ENCODE measurements at regions not wholly inside any gene's neighbourhood (a gene's known extent, or its start where the extent isn't known, plus 50 kb on each side); places are given as distances from the start of the nearest gene placed in this dataset.

DNA sequence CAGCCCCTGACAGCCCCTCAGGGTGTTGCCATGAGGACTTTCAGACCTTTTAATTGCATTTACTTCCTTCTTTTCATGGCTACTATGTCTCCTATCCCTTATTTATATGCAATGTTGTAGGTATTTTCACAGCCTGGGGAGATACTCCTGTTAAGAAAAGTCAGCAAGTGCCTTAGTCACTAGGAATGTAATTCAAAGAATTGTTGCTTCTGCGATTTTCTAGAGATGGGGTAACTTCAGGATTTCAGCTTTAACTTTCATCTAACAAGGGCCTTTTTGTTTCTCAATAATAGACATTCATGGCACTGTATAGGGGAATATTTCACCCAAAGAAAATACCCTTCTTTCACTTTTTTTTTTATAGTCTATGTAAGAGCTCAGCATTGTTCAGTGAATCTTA, 533.3 kb upstream of the MIS18BP1 start:
- H2AFZ ChIP-seq, result no peak overlapping the region
- H3K36me3 Mint-ChIP-seq (ENCODE audit: low read depth), result peaks cover 51% of the 10 kb centered on the region
- no peaks in the 10 kb centered on the region for H3K27me3 Mint-ChIP-seq (ENCODE audit: insufficient read depth, low read depth, poor library complexity)
- no peaks in the 10 kb centered on the region for H3K4me1 ChIP-seq (ENCODE audit: insufficient read depth)
- H3K27ac Mint-ChIP-seq, result no peak overlapping the region
- no peaks in the 10 kb centered on the region for H3K79me2 ChIP-seq (replicated peaks; ENCODE audit: insufficient read depth)
- H3K9me3 Mint-ChIP-seq, result peaks cover 74% of the 10 kb centered on the region
- no peaks in the 10 kb centered on the region for H3K4me1 Mint-ChIP-seq
- no peaks in the 10 kb centered on the region for H3K27me3 ChIP-seq (ENCODE audit: insufficient read depth)
- ATAC-seq, result no peak
- TF ChIP-seq EZH2 (IDR thresholded peaks at IDR 0.05; ENCODE audit: low read depth, unreplicated experiment), result no peak
- TF ChIP-seq ZNF114 (CRISPR knock-in tag; IDR thresholded peaks at IDR 0.05), result no peak
- no peak for TF ChIP-seq EZH2phosphoT487 (IDR thresholded peaks at IDR 0.05; ENCODE audit: unreplicated experiment)
- TF ChIP-seq CREB1 (CRISPR knock-in tag; IDR thresholded peaks at IDR 0.05; ENCODE audit: low read depth), result no peak
- no peak for TF ChIP-seq STAT1 (IDR thresholded peaks at IDR 0.05; ENCODE audit: unreplicated experiment)
- TF ChIP-seq ZNF331 (CRISPR knock-in tag; IDR thresholded peaks at IDR 0.05; ENCODE audit: low read depth), result no peak
- TF ChIP-seq, protein P1, sequence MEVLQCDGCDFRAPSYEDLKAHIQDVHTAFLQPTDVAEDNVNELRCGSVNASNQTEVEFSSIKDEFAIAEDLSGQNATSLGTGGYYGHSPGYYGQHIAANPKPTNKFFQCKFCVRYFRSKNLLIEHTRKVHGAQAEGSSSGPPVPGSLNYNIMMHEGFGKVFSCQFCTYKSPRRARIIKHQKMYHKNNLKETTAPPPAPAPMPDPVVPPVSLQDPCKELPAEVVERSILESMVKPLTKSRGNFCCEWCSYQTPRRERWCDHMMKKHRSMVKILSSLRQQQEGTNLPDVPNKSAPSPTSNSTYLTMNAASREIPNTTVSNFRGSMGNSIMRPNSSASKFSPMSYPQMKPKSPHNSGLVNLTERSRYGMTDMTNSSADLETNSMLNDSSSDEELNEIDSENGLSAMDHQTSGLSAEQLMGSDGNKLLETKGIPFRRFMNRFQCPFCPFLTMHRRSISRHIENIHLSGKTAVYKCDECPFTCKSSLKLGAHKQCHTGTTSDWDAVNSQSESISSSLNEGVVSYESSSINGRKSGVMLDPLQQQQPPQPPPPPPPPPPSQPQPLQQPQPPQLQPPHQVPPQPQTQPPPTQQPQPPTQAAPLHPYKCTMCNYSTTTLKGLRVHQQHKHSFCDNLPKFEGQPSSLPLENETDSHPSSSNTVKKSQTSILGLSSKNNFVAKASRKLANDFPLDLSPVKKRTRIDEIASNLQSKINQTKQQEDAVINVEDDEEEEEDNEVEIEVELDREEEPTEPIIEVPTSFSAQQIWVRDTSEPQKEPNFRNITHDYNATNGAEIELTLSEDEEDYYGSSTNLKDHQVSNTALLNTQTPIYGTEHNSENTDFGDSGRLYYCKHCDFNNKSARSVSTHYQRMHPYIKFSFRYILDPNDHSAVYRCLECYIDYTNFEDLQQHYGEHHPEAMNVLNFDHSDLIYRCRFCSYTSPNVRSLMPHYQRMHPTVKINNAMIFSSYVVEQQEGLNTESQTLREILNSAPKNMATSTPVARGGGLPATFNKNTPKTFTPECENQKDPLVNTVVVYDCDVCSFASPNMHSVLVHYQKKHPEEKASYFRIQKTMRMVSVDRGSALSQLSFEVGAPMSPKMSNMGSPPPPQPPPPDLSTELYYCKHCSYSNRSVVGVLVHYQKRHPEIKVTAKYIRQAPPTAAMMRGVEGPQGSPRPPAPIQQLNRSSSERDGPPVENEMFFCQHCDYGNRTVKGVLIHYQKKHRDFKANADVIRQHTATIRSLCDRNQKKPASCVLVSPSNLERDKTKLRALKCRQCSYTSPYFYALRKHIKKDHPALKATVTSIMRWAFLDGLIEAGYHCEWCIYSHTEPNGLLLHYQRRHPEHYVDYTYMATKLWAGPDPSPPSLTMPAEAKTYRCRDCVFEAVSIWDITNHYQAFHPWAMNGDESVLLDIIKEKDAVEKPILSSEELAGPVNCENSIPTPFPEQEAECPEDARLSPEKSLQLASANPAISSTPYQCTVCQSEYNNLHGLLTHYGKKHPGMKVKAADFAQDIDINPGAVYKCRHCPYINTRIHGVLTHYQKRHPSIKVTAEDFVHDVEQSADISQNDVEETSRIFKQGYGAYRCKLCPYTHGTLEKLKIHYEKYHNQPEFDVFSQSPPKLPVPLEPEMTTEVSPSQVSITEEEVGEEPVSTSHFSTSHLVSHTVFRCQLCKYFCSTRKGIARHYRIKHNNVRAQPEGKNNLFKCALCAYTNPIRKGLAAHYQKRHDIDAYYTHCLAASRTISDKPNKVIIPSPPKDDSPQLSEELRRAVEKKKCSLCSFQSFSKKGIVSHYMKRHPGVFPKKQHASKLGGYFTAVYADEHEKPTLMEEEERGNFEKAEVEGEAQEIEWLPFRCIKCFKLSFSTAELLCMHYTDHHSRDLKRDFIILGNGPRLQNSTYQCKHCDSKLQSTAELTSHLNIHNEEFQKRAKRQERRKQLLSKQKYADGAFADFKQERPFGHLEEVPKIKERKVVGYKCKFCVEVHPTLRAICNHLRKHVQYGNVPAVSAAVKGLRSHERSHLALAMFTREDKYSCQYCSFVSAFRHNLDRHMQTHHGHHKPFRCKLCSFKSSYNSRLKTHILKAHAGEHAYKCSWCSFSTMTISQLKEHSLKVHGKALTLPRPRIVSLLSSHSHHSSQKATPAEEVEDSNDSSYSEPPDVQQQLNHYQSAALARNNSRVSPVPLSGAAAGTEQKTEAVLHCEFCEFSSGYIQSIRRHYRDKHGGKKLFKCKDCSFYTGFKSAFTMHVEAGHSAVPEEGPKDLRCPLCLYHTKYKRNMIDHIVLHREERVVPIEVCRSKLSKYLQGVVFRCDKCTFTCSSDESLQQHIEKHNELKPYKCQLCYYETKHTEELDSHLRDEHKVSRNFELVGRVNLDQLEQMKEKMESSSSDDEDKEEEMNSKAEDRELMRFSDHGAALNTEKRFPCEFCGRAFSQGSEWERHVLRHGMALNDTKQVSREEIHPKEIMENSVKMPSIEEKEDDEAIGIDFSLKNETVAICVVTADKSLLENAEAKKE (CRISPR knock-in tag; IDR thresholded peaks at IDR 0.05), result no peak
- no peak for TF ChIP-seq NANOG (IDR thresholded peaks at IDR 0.05; ENCODE audit: borderline replicate concordance)
- 0 out of 2 replicates have a peak, but pooled peaks cover 5% of the 10 kb centered on the region for H3K9me2 ChIP-seq (ENCODE audit: insufficient read depth)
- H3K4me3 ChIP-seq, result no peak overlapping the region
- H3K27ac ChIP-seq (ENCODE audit: low read depth), result no peak overlapping the region
- H3K4me2 ChIP-seq, result no peak overlapping the region
- no peak overlapping the region for H3K4me3 Mint-ChIP-seq
- H4K20me1 ChIP-seq (replicated peaks; ENCODE audit: insufficient read depth), result no peaks in the 10 kb centered on the region
- no peaks in the 10 kb centered on the region for H3F3A ChIP-seq (replicated peaks; ENCODE audit: low read depth)
- peaks cover 13% of the 10 kb centered on the region; the same call in 1 of the 2 replicates for H3K36me3 ChIP-seq (ENCODE audit: insufficient read depth)
- no peak for DNase-seq (ENCODE audit: low spot score)

Data from GM23338 (cell line).